Liver (tissue), 8 donors: ENCODE measurements at regions not wholly inside any gene's neighbourhood (a gene's known extent, or its start where the extent isn't known, plus 50 kb on each side); places are given as distances from the start of the nearest gene placed in this dataset.

ENCODE experiments used
- DNase-seq: peaks from one replicate; pipeline ENCODE4 v3.0.0-alpha.2; 2017; ENCODE audit warnings: low spot score
- H3K27ac ChIP-seq, 2 donors: one replicate each; pipeline ENCODE4 v1.7.0; 2013; ENCODE audit warnings: inconsistent platforms in 2 of 2, low read length in 2 of 2, control low read depth in 1 of 2, low read depth in 1 of 2, mild to moderate bottlenecking in 1 of 2
- H3K27me3 ChIP-seq, 4 donors: one replicate each; pipeline versions ENCODE4 v1.6.1 to v1.7.0; 2013; ENCODE audit warnings: low read length in 3 of 4, inconsistent platforms in 1 of 4, mild to moderate bottlenecking in 1 of 4, moderate library complexity in 1 of 4; ENCODE audit not compliant: control insufficient read depth in 4 of 4, insufficient read depth in 4 of 4
- H3K36me3 ChIP-seq, 4 donors: one replicate each; pipeline versions ENCODE4 v1.6.1 to v1.7.0; 2013; ENCODE audit warnings: low read length in 3 of 4, mild to moderate bottlenecking in 3 of 4, low read depth in 1 of 4, moderate library complexity in 1 of 4; ENCODE audit not compliant: control insufficient read depth in 4 of 4, insufficient read depth in 3 of 4
- H3K4me1 ChIP-seq, 4 donors: one replicate each; pipeline versions ENCODE4 v1.6.1 to v1.7.0; 2013; ENCODE audit warnings: low read length in 3 of 4, mild to moderate bottlenecking in 3 of 4, moderate library complexity in 1 of 4; ENCODE audit not compliant: control insufficient read depth in 4 of 4, insufficient read depth in 4 of 4
- H3K4me3 ChIP-seq, 3 donors: one replicate each; pipeline versions ENCODE4 v1.6.1 to v1.7.0; 2013; ENCODE audit warnings: low read length in 3 of 3, control low read depth in 1 of 3, low read depth in 1 of 3, mild to moderate bottlenecking in 1 of 3
- H3K9ac ChIP-seq, 2 donors: one replicate each; pipeline ENCODE4 v1.7.0; 2013; ENCODE audit warnings: low read length in 2 of 2, mild to moderate bottlenecking in 2 of 2, moderate library complexity in 2 of 2, control low read depth in 1 of 2, low read depth in 1 of 2
- H3K9me3 ChIP-seq, 4 donors: one replicate each; pipeline versions ENCODE4 v1.6.1 to v1.7.0; 2013; ENCODE audit warnings: low read length in 3 of 4; ENCODE audit not compliant: control insufficient read depth in 4 of 4
- EGR1 ChIP-seq, 2 donors: IDR thresholded peaks; 2 replicates each; pipeline ENCODE4 v1.6.1; 2016 to 2018; ENCODE audit warnings: antibody characterized with exemption in 2 of 2, low read depth in 2 of 2
- FOXA1 ChIP-seq: IDR thresholded peaks from 2 replicates; pipeline ENCODE4 v1.6.1; 2016; ENCODE audit warnings: antibody characterized with exemption
- FOXA2 ChIP-seq: IDR thresholded peaks from 2 replicates; pipeline ENCODE4 v1.6.1; 2016; ENCODE audit warnings: antibody characterized with exemption
- GABPA ChIP-seq, 2 donors: IDR thresholded peaks in 1 of 2; conservative IDR thresholded peaks in 1 of 2; 2 replicates each; pipeline ENCODE4 v1.6.1; 2016; ENCODE audit warnings: antibody characterized with exemption in 2 of 2, mild to moderate bottlenecking in 1 of 2, moderate library complexity in 1 of 2
- HNF4A ChIP-seq, 2 donors: conservative IDR thresholded peaks; 2 replicates each; pipeline ENCODE4 v1.6.1; 2016; ENCODE audit warnings: antibody characterized with exemption in 2 of 2, mild to moderate bottlenecking in 2 of 2
- HNF4G ChIP-seq: IDR thresholded peaks from 2 replicates; pipeline ENCODE4 v1.6.1; 2016; ENCODE audit warnings: antibody characterized with exemption
- JUND ChIP-seq, 2 donors: IDR thresholded peaks; 2 replicates each; pipeline ENCODE4 v1.6.1; 2016; ENCODE audit warnings: antibody characterized with exemption in 2 of 2
- NR2F2 ChIP-seq: IDR thresholded peaks from 2 replicates; pipeline ENCODE4 v1.6.1; 2016; ENCODE audit warnings: antibody characterized with exemption
- RAD21 ChIP-seq, 2 donors: IDR thresholded peaks; 2 replicates each; pipeline ENCODE4 v1.6.1; 2016; ENCODE audit warnings: antibody characterized with exemption in 2 of 2, mild to moderate bottlenecking in 2 of 2
- RXRA ChIP-seq, 2 donors: IDR thresholded peaks; 2 replicates each; pipeline ENCODE4 v1.6.1; 2017 to 2018; ENCODE audit warnings: antibody characterized with exemption in 2 of 2, mild to moderate bottlenecking in 1 of 2
- SP1 ChIP-seq: IDR thresholded peaks from 2 replicates; pipeline ENCODE4 v1.6.1; 2018; ENCODE audit warnings: antibody characterized with exemption, mild to moderate bottlenecking
- TAF1 ChIP-seq: conservative IDR thresholded peaks from 2 replicates; pipeline ENCODE4 v1.6.1; 2016; ENCODE audit warnings: antibody characterized with exemption, mild to moderate bottlenecking
- YY1 ChIP-seq: IDR thresholded peaks from 2 replicates; pipeline ENCODE4 v1.6.1; 2016; ENCODE audit warnings: antibody characterized with exemption, mild to moderate bottlenecking
- WGBS: extraction: QIAGEN DNeasy Blood & Tissue Kit; methylation state at CpG from one replicate; pipeline ENCODE4 v1.1.7; 2013; 5-methylcytosine and 5-hydroxymethylcytosine counted together
- TF ChIP-seq, protein P1 (sequence below): IDR thresholded peaks from 2 replicates; pipeline ENCODE4 v1.6.1; 2016; ENCODE audit warnings: antibody characterized with exemption
- TF ChIP-seq, protein P2 (sequence below): IDR thresholded peaks from 2 replicates; pipeline ENCODE4 v1.6.1; 2016; ENCODE audit warnings: antibody characterized with exemption
- TF ChIP-seq, protein P3 (sequence below): fragments of 150-350 bp; IDR thresholded peaks from 2 replicates; pipeline ENCODE4 v1.5.1; 2017; ENCODE audit warnings: improper control_type of control experiment, low read depth, low read length; ENCODE audit not compliant: missing input control
- TF ChIP-seq, protein P4 (sequence below): IDR thresholded peaks from 2 replicates; pipeline ENCODE4 v1.6.1; 2016; ENCODE audit warnings: antibody characterized with exemption, mild to moderate bottlenecking
- donor health status: healthy.
- donor health status: healthy.
- donor health status: healthy.
- donor health status: healthy.
- donor health status: healthy.

DNA sequence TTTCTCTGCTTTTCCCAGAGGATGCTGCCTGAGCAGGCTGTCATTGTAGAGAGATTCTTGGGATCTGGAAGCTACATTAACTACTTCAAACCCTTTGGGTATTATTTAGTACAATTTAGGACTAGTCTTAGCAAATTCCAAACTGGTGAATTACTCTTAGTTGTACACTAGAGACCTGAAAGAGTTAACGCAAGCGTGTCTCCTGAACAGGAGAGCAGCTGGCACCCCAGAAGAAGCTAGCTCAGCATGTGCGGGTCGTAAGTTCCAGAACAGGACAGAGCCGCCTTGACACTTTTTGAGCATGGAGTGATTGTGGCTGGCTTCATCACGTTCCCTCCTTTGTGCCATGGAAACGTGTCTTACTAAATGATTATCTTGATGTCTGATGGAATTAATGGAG is 495.7 kb upstream of the TPK1 start:
- no peak overlapping the region for H3K9ac ChIP-seq
- WGBS: 71% methylated on average over 7 of the region's 7 CpGs
- no peak overlapping the region for H3K27ac ChIP-seq
- no peak for TF ChIP-seq TAF1
- TF ChIP-seq RAD21 (IDR thresholded peaks at IDR 0.05): no peak
- no peak for TF ChIP-seq GABPA (IDR thresholded peaks at IDR 0.05 in 1 of 2, conservative IDR thresholded peaks at IDR 0.05 in 1 of 2)
- no peaks in the 10 kb centered on the region for H3K4me1 ChIP-seq
- no peak overlapping the region for H3K4me3 ChIP-seq
- H3K9me3 ChIP-seq: peaks cover 0 to 3% (median under 1%) of the 10 kb centered on the region in 4 donors
- DNase-seq: no peak
- H3K27me3 ChIP-seq: no peaks in the 10 kb centered on the region
- no peaks in the 10 kb centered on the region for H3K36me3 ChIP-seq

DNA sequence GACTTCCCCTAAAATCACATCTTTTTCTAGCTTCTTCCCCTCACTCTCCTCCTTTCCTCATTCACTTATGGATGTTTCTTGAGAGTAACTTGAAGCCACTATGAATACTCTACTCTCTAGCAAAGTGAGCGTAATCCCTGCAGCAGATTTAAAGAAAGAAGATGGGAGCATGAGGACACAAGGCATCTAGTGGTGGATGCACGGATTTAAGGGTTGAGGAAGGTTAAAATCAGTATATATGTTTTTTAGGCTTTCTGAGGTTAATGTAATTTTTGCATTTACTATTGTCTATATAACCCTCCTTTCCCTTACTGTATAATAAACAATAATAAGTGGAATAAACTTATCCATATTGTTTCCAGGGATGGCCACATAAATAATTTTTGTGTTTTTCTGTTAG is 495.2 kb upstream of the TPK1 start:
- H3K4me3 ChIP-seq: no peak overlapping the region
- peaks cover 0 to 3% (median under 1%) of the 10 kb centered on the region in 4 donors for H3K9me3 ChIP-seq
- no peak overlapping the region for H3K9ac ChIP-seq
- no peak for DNase-seq
- no peaks in the 10 kb centered on the region for H3K27me3 ChIP-seq
- 37% methylated on average over 2 of the region's 2 CpGs for WGBS
- no peaks in the 10 kb centered on the region for H3K4me1 ChIP-seq
- H3K36me3 ChIP-seq: no peaks in the 10 kb centered on the region
- no peak overlapping the region for H3K27ac ChIP-seq
- TF ChIP-seq FOXA2 (no peak), GABPA (IDR thresholded peaks at IDR 0.05 in 1 of 2, conservative IDR thresholded peaks at IDR 0.05 in 1 of 2) (no peak), RXRA (IDR thresholded peaks at IDR 0.05) (no peak), NR2F2 (no peak), JUND (IDR thresholded peaks at IDR 0.05) (no peak), EGR1 (IDR thresholded peaks at IDR 0.05; ENCODE audit: low read depth in 2 of 2) (no peak), YY1 (no peak), HNF4G (no peak), RAD21 (IDR thresholded peaks at IDR 0.05) (no peak), SP1 (no peak), FOXA1 (no peak), TAF1 (no peak), HNF4A (conservative IDR thresholded peaks at IDR 0.05) (no peak)
- TF ChIP-seq, protein P1, sequence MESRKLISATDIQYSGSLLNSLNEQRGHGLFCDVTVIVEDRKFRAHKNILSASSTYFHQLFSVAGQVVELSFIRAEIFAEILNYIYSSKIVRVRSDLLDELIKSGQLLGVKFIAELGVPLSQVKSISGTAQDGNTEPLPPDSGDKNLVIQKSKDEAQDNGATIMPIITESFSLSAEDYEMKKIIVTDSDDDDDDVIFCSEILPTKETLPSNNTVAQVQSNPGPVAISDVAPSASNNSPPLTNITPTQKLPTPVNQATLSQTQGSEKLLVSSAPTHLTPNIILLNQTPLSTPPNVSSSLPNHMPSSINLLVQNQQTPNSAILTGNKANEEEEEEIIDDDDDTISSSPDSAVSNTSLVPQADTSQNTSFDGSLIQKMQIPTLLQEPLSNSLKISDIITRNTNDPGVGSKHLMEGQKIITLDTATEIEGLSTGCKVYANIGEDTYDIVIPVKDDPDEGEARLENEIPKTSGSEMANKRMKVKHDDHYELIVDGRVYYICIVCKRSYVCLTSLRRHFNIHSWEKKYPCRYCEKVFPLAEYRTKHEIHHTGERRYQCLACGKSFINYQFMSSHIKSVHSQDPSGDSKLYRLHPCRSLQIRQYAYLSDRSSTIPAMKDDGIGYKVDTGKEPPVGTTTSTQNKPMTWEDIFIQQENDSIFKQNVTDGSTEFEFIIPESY: no peak
- TF ChIP-seq, protein P2, sequence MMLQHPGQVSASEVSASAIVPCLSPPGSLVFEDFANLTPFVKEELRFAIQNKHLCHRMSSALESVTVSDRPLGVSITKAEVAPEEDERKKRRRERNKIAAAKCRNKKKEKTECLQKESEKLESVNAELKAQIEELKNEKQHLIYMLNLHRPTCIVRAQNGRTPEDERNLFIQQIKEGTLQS: no peak
- TF ChIP-seq, protein P3, sequence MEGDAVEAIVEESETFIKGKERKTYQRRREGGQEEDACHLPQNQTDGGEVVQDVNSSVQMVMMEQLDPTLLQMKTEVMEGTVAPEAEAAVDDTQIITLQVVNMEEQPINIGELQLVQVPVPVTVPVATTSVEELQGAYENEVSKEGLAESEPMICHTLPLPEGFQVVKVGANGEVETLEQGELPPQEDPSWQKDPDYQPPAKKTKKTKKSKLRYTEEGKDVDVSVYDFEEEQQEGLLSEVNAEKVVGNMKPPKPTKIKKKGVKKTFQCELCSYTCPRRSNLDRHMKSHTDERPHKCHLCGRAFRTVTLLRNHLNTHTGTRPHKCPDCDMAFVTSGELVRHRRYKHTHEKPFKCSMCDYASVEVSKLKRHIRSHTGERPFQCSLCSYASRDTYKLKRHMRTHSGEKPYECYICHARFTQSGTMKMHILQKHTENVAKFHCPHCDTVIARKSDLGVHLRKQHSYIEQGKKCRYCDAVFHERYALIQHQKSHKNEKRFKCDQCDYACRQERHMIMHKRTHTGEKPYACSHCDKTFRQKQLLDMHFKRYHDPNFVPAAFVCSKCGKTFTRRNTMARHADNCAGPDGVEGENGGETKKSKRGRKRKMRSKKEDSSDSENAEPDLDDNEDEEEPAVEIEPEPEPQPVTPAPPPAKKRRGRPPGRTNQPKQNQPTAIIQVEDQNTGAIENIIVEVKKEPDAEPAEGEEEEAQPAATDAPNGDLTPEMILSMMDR: no peak
- TF ChIP-seq, protein P4, sequence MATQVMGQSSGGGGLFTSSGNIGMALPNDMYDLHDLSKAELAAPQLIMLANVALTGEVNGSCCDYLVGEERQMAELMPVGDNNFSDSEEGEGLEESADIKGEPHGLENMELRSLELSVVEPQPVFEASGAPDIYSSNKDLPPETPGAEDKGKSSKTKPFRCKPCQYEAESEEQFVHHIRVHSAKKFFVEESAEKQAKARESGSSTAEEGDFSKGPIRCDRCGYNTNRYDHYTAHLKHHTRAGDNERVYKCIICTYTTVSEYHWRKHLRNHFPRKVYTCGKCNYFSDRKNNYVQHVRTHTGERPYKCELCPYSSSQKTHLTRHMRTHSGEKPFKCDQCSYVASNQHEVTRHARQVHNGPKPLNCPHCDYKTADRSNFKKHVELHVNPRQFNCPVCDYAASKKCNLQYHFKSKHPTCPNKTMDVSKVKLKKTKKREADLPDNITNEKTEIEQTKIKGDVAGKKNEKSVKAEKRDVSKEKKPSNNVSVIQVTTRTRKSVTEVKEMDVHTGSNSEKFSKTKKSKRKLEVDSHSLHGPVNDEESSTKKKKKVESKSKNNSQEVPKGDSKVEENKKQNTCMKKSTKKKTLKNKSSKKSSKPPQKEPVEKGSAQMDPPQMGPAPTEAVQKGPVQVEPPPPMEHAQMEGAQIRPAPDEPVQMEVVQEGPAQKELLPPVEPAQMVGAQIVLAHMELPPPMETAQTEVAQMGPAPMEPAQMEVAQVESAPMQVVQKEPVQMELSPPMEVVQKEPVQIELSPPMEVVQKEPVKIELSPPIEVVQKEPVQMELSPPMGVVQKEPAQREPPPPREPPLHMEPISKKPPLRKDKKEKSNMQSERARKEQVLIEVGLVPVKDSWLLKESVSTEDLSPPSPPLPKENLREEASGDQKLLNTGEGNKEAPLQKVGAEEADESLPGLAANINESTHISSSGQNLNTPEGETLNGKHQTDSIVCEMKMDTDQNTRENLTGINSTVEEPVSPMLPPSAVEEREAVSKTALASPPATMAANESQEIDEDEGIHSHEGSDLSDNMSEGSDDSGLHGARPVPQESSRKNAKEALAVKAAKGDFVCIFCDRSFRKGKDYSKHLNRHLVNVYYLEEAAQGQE: no peak
